D721Med (cell line): ENCODE measurements at regions not wholly inside any gene's neighbourhood (a gene's known extent, or its start where the extent isn't known, plus 50 kb on each side); places are given as distances from the start of the nearest gene placed in this dataset.
A peak's percentile ranks its signal among the peaks of the same experiment; 100 is the strongest.

Experiments used
- DNase-seq: peaks from one replicate; pipeline ENCODE4 v3.0.0; 2011; ENCODE audit warnings: low spot score; ENCODE audit not compliant: insufficient read length
- FAIRE-seq: peaks from 2 replicates; lab custom pipeline; 2011; peaks lifted over from hg19 to GRCh38; lab: Jason Lieb, UNC
- TF ChIP-seq, protein P1 (sequence below): IDR thresholded peaks from 2 replicates; pipeline ENCODE4 v1.5.1; 2012; ENCODE audit warnings: mild to moderate bottlenecking, control low read depth; ENCODE audit not compliant: insufficient read depth; ENCODE audit errors: missing control alignments

DNA sequence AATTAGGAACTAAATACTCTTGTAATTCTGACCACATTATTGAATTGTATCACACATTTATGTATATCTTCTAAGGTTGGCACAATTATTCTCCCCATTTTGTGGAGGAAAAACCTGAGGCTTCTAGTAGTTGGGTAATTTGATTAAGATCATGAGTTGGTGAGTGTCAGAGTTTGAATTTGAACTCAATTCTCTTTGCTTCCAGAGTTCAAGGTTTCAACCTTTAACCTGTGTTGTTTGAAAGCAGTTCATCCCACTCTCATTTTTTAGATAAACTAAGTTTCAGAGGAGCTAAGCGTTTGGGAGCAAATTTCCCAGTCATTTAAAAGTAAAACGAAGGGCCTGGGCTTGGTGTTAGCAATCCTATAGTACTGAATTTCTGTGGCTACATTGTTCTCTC, 293.4 kb downstream of the ADGRL2 start:
- DNase-seq: no peak
- FAIRE-seq: no peak
- TF ChIP-seq, protein P1, sequence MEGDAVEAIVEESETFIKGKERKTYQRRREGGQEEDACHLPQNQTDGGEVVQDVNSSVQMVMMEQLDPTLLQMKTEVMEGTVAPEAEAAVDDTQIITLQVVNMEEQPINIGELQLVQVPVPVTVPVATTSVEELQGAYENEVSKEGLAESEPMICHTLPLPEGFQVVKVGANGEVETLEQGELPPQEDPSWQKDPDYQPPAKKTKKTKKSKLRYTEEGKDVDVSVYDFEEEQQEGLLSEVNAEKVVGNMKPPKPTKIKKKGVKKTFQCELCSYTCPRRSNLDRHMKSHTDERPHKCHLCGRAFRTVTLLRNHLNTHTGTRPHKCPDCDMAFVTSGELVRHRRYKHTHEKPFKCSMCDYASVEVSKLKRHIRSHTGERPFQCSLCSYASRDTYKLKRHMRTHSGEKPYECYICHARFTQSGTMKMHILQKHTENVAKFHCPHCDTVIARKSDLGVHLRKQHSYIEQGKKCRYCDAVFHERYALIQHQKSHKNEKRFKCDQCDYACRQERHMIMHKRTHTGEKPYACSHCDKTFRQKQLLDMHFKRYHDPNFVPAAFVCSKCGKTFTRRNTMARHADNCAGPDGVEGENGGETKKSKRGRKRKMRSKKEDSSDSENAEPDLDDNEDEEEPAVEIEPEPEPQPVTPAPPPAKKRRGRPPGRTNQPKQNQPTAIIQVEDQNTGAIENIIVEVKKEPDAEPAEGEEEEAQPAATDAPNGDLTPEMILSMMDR: no peak

- no peak for FAIRE-seq
- TF ChIP-seq, protein P1: no peak
- no peak for DNase-seq
Observed at GRCh38 chr1:82091729-82092128, 291.0 kb downstream of the ADGRL2 start.

- DNase-seq (no peak), FAIRE-seq (no peak)
- TF ChIP-seq, protein P1: no peak
Observed at GRCh38 chr1:82091265-82091664, 290.5 kb downstream of the ADGRL2 start.

- DNase-seq (no peak), FAIRE-seq (no peak)
- TF ChIP-seq, protein P1: peak; percentile 5
Observed at GRCh38 chr1:82090104-82090503, 289.4 kb downstream of the ADGRL2 start.

DNA sequence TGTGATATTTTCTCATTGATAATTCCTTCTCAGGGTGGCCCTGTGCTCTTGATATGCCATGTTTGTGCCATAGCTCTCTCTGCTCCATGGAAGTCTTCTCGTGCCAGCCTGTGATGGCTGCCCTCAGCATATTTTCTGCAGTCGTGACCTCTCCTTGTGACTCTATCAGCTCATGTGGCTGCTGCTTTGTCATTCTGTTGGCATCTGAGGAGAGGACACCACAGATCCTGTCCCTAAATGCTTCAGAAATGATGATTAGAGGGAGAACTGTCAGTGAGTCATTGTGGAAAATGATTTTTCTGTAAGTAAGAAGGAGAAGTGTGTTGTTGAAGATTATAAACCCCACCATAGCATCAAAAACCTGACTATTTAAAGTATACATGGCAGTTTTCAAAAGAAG, 286.0 kb downstream of the ADGRL2 start:
- DNase-seq: no peak
- TF ChIP-seq, protein P1: no peak
- FAIRE-seq: no peak

- DNase-seq (no peak), FAIRE-seq (no peak)
Observed at GRCh38 chr1:82079607-82080006, 278.9 kb downstream of the ADGRL2 start.

DNA sequence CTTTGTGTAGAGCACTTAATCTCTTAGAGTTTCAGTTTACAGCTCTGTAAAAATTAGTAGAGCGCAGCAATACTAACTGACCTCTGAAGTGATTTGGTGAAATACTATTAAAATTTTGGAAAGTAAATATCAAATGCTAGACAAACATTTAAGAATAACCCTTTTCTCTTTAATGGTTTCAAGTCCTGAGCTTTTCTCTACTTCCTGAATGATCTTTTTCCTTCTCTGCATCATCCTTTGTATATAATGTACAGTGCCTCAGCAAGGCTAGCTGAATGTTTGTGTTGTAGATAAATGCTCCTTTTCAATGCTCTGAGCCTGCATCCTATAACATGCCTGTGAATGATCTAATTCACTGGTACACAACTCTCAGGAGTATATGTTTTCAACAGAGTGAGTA, 272.9 kb downstream of the ADGRL2 start:
- DNase-seq: no peak
- FAIRE-seq: no peak
- TF ChIP-seq, protein P1: no peak

More at GRCh38 chr1:82079607-82080006, 278.9 kb downstream of the ADGRL2 start:
- TF ChIP-seq, protein P1: no peak
